ENCODE measurements at regions not wholly inside any gene's neighbourhood (a gene's known extent, or its start where the extent isn't known, plus 50 kb on each side); places are given as distances from the start of the nearest gene placed in this dataset.

DNA sequence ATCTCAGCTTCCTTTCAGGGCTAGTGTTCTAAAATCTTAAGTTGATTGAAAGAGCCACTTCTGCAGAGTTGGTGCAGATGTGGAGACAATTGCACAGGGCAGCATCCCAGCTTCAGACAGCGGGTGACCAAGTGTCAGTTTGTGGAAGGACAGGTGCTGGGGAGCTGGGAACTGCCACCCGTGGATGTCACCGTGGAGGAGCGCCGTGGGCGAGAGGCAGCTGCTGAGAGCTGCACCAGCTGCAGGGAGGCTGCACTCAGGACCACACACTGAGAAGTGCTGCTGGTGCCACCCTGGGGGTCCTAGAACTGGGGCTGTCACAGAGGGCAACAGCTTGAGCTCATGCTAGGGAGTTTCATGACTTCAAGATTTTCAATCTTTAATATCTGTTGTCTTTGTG, 543.0 kb upstream of the FZD8 start:
- peaks cover 5 to 34% (median 26%) of the 10 kb centered on the region in 5 donors for H3K4me1 ChIP-seq (ENCODE audit: control insufficient read depth in 5 of 5, insufficient read depth in 5 of 5, low read length in 5 of 5)
- H3K9me3 ChIP-seq (ENCODE audit: control insufficient read depth in 5 of 5, low read length in 5 of 5), result peaks cover 0 to 2% (median 0%) of the 10 kb centered on the region in 5 donors
- no peak overlapping the region for H3K4me3 ChIP-seq (ENCODE audit: low read depth in 1 of 5, low read length in 5 of 5)
- H3K27me3 ChIP-seq (ENCODE audit: control insufficient read depth in 5 of 5, insufficient read depth in 4 of 5, low read length in 5 of 5), result no peaks in the 10 kb centered on the region
- H3K27ac ChIP-seq (ENCODE audit: low read depth, low read length), result no peak overlapping the region
- H3K36me3 ChIP-seq (ENCODE audit: control insufficient read depth in 5 of 5, insufficient read depth in 5 of 5, low read length in 5 of 5), result no peaks in the 10 kb centered on the region
- H3K9ac ChIP-seq (ENCODE audit: low read length in 5 of 5), result no peak overlapping the region

DNA sequence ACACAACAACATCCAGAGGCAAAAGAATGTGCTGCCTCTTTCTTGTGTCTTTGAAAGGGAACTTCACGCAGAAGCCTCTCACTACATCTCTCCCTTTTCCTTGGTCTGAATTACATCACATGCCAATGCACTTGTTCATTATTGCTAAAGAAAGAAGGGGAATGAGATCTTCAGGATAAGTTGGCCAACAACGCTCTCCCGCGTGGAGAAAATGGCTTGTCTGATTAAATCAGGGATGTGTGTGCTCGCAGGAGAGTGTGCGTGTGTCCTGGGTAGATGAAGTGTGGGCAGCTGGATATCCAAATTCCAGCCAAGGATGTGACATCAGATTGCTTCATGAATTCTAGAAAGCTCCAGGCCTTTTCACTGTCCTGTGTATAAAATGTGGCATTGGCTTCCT, 541.6 kb upstream of the FZD8 start:
- no peaks in the 10 kb centered on the region for H3K36me3 ChIP-seq (ENCODE audit: control insufficient read depth in 5 of 5, insufficient read depth in 5 of 5, low read length in 5 of 5)
- H3K9ac ChIP-seq (ENCODE audit: low read length in 5 of 5), result no peak overlapping the region
- peaks cover 5 to 34% (median 26%) of the 10 kb centered on the region in 5 donors for H3K4me1 ChIP-seq (ENCODE audit: control insufficient read depth in 5 of 5, insufficient read depth in 5 of 5, low read length in 5 of 5)
- H3K9me3 ChIP-seq (ENCODE audit: control insufficient read depth in 5 of 5, low read length in 5 of 5), result peaks cover 0 to 8% (median 6%) of the 10 kb centered on the region in 5 donors
- H3K27me3 ChIP-seq (ENCODE audit: control insufficient read depth in 5 of 5, insufficient read depth in 4 of 5, low read length in 5 of 5), result no peaks in the 10 kb centered on the region
- no peak overlapping the region for H3K4me3 ChIP-seq (ENCODE audit: low read depth in 1 of 5, low read length in 5 of 5)
- no peak overlapping the region for H3K27ac ChIP-seq (ENCODE audit: low read depth, low read length)

DNA sequence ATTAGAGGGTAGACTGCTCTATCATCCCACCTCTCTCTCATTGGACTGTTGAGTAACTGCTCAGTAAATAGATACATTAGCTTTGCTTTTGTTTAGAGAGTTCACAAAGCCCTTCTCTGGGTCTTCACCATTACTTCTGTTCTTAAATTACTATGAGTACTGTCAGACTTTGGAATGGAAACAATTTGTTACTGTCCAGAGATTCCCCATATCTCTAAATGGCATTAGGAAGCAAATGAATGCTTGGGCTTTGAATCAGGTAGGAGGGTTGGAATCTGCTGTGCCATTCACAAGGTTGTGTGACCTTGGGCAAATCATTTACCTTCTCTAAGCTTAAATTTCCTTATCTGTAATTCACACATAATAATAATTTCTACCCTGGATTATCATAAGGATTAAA, 541.0 kb upstream of the FZD8 start:
- peaks cover 5 to 29% (median 24%) of the 10 kb centered on the region in 5 donors for H3K4me1 ChIP-seq (ENCODE audit: control insufficient read depth in 5 of 5, insufficient read depth in 5 of 5, low read length in 5 of 5)
- H3K36me3 ChIP-seq (ENCODE audit: control insufficient read depth in 5 of 5, insufficient read depth in 5 of 5, low read length in 5 of 5), result no peaks in the 10 kb centered on the region
- H3K27me3 ChIP-seq (ENCODE audit: control insufficient read depth in 5 of 5, insufficient read depth in 4 of 5, low read length in 5 of 5), result no peaks in the 10 kb centered on the region
- H3K27ac ChIP-seq (ENCODE audit: low read depth, low read length), result peak overlapping the region; percentile 69
- no peak overlapping the region for H3K4me3 ChIP-seq (ENCODE audit: low read depth in 1 of 5, low read length in 5 of 5)
- peak overlapping the region in 1 of 5 donors; percentile 49 for H3K9ac ChIP-seq (ENCODE audit: low read length in 5 of 5)
- peaks cover 0 to 8% (median 6%) of the 10 kb centered on the region in 5 donors for H3K9me3 ChIP-seq (ENCODE audit: control insufficient read depth in 5 of 5, low read length in 5 of 5)

DNA sequence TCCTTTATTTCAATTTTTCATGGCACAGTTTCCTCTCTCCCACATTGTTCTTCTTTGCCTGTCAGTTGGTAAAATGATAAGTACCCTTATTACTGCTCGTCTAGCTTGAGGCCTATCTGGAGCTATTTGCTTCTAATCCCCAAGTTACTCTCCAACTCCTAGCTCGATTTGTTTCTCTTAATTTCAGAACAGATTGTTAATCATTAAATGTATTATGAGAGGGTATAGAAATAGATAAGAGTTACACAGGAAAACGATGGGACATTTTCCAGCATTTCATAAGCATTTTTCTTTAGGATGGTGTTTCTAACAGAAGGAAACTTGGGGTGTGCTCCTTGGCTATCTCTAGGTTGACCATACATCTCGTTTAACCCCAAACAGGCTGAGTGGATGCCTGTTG, 540.5 kb upstream of the FZD8 start:
- H3K27ac ChIP-seq (ENCODE audit: low read depth, low read length), result peak overlapping the region; percentile 69
- H3K4me1 ChIP-seq (ENCODE audit: control insufficient read depth in 5 of 5, insufficient read depth in 5 of 5, low read length in 5 of 5), result peaks cover 5 to 24% (median 21%) of the 10 kb centered on the region in 5 donors
- no peak overlapping the region for H3K4me3 ChIP-seq (ENCODE audit: low read depth in 1 of 5, low read length in 5 of 5)
- H3K36me3 ChIP-seq (ENCODE audit: control insufficient read depth in 5 of 5, insufficient read depth in 5 of 5, low read length in 5 of 5), result no peaks in the 10 kb centered on the region
- H3K27me3 ChIP-seq (ENCODE audit: control insufficient read depth in 5 of 5, insufficient read depth in 4 of 5, low read length in 5 of 5), result no peaks in the 10 kb centered on the region
- peaks cover 0 to 8% (median 6%) of the 10 kb centered on the region in 5 donors for H3K9me3 ChIP-seq (ENCODE audit: control insufficient read depth in 5 of 5, low read length in 5 of 5)
- peak overlapping the region in 3 of 5 donors; percentile 49 to 64 (median 62) for H3K9ac ChIP-seq (ENCODE audit: low read length in 5 of 5)

DNA sequence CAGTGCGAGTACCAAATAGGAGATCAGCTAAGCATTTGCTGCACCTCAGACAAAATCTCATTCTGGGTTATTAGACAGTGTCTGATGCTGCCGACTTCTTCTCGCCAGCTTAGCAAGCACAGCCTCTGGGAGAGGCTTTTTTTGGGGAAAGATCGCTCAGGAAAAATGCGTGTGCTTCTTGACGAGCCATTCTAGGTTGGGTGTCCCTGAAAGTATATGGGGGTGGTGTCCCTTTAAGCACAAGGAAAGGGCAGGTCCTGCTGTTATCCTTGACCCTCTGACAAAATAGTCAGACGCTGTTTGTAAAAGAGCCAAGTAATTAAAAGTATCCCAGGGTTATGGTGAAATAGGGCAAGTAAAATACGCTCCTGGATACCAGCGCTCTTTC, 540.1 kb upstream of the FZD8 start:
- H3K9ac ChIP-seq (ENCODE audit: low read length in 5 of 5), result peak overlapping the region in 4 of 5 donors; percentile 53 to 73 (median 63)
- H3K9me3 ChIP-seq (ENCODE audit: control insufficient read depth in 5 of 5, low read length in 5 of 5), result peaks cover 0 to 8% (median 6%) of the 10 kb centered on the region in 5 donors
- no peaks in the 10 kb centered on the region for H3K27me3 ChIP-seq (ENCODE audit: control insufficient read depth in 5 of 5, insufficient read depth in 4 of 5, low read length in 5 of 5)
- peaks cover 5 to 22% (median 20%) of the 10 kb centered on the region in 5 donors for H3K4me1 ChIP-seq (ENCODE audit: control insufficient read depth in 5 of 5, insufficient read depth in 5 of 5, low read length in 5 of 5)
- peak overlapping the region in 1 of 5 donors; percentile 49 for H3K4me3 ChIP-seq (ENCODE audit: low read depth in 1 of 5, low read length in 5 of 5)
- peak overlapping the region; percentile 69 for H3K27ac ChIP-seq (ENCODE audit: low read depth, low read length)
- H3K36me3 ChIP-seq (ENCODE audit: control insufficient read depth in 5 of 5, insufficient read depth in 5 of 5, low read length in 5 of 5), result no peaks in the 10 kb centered on the region

DNA sequence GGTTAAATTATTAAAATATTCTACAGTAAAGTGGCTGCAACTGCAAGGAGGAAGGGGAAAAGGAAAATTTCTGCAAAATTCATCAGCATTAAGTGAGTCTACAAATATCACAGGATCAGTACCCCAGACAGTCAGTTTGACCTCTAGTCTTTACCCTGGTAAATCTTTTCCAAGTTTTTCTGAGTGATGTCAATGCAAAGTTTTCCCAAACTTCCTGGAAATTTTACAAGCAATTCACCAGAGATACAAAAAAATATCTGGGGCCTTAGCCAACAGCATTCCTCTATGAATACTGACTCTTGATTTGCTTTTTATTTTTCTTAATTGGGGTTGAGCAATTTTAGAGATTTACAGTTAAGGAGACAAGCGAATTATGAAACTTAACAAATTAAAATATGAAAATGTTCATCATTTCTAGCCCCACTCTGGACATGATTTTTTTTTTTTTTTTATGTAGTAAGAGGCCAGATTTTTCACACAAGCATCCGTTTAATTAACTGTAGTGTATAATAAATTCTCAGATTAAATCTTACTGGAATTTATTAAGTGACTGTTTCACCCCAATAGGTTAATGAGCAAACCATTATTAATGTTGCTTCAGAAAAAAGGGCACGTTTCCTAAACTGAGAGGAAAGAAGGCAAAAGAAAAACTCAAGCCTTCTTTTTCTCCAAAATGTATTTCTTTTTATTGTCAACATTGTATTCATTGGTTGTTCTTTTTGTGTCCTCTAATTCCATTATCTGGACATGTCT, 539.5 kb upstream of the FZD8 start:
- Histone ChIP-seq H3K9me3 (ENCODE audit: control insufficient read depth in 5 of 5, low read length in 5 of 5) (peaks cover 0 to 8% (median 6%) of the 10 kb centered on the region in 5 donors), H3K27me3 (ENCODE audit: control insufficient read depth in 5 of 5, insufficient read depth in 4 of 5, low read length in 5 of 5) (no peaks in the 10 kb centered on the region), H3K27ac (ENCODE audit: low read depth, low read length) (peak overlapping the region; percentile 69), H3K4me1 (ENCODE audit: control insufficient read depth in 5 of 5, insufficient read depth in 5 of 5, low read length in 5 of 5) (peaks cover 7 to 21% (median 18%) of the 10 kb centered on the region in 5 donors), H3K9ac (ENCODE audit: low read length in 5 of 5) (peak overlapping the region in 3 of 5 donors; percentile 62 to 73 (median 64)), H3K36me3 (ENCODE audit: control insufficient read depth in 5 of 5, insufficient read depth in 5 of 5, low read length in 5 of 5) (no peaks in the 10 kb centered on the region), H3K4me3 (ENCODE audit: low read depth in 1 of 5, low read length in 5 of 5) (no peak overlapping the region)

DNA sequence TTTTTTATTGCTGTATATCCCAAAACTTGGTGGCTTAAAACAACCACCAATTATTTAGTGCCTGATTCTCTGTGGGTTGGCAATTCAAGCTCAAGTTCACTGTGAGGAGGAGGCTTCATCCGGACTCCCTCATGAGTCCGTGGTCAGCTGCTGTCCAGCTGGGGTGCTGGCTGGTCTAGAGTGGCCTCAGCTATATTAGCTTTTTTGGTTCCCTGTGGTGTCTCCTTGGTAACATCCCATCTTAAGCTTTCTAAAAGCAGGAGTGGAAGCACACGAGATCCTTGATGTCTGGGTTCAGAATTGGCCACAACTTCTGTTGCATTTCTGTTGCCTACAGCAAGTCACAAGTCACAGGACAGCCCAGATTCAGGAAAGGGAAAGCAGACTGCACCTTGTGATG, 536.5 kb upstream of the FZD8 start:
- Histone ChIP-seq H3K27me3 (ENCODE audit: control insufficient read depth in 5 of 5, insufficient read depth in 4 of 5, low read length in 5 of 5) (no peaks in the 10 kb centered on the region), H3K4me1 (ENCODE audit: control insufficient read depth in 5 of 5, insufficient read depth in 5 of 5, low read length in 5 of 5) (peaks cover 7 to 24% (median 18%) of the 10 kb centered on the region in 5 donors), H3K27ac (ENCODE audit: low read depth, low read length) (no peak overlapping the region), H3K4me3 (ENCODE audit: low read depth in 1 of 5, low read length in 5 of 5) (no peak overlapping the region), H3K9me3 (ENCODE audit: control insufficient read depth in 5 of 5, low read length in 5 of 5) (peaks cover 0 to 12% (median 6%) of the 10 kb centered on the region in 5 donors), H3K9ac (ENCODE audit: low read length in 5 of 5) (no peak overlapping the region), H3K36me3 (ENCODE audit: control insufficient read depth in 5 of 5, insufficient read depth in 5 of 5, low read length in 5 of 5) (no peaks in the 10 kb centered on the region)

DNA sequence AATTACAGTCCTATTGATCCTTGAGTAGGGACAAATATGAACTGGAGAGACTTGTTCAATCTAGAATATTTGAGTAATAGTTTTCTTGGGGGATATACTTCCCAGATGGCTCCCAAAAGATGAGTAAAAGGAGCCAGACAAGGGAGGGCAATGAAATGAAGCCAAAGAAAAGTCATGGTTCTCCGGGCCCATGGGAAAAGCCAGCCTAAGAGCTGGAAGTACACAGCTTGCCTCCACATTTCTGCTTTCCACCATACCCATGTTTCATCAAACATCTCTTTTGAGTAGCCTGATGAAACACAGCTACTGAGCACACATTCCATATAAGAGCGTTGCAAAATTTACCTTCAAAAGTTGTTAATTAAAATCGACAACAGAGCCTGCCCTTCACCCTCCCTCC, 535.0 kb upstream of the FZD8 start:
- Histone ChIP-seq H3K36me3 (ENCODE audit: control insufficient read depth in 5 of 5, insufficient read depth in 5 of 5, low read length in 5 of 5) (no peaks in the 10 kb centered on the region), H3K9ac (ENCODE audit: low read length in 5 of 5) (no peak overlapping the region), H3K27ac (ENCODE audit: low read depth, low read length) (no peak overlapping the region), H3K9me3 (ENCODE audit: control insufficient read depth in 5 of 5, low read length in 5 of 5) (peaks cover 0 to 12% (median 6%) of the 10 kb centered on the region in 5 donors), H3K4me3 (ENCODE audit: low read depth in 1 of 5, low read length in 5 of 5) (no peak overlapping the region), H3K27me3 (ENCODE audit: control insufficient read depth in 5 of 5, insufficient read depth in 4 of 5, low read length in 5 of 5) (no peaks in the 10 kb centered on the region), H3K4me1 (ENCODE audit: control insufficient read depth in 5 of 5, insufficient read depth in 5 of 5, low read length in 5 of 5) (peaks cover 11 to 29% (median 16%) of the 10 kb centered on the region in 5 donors)

DNA sequence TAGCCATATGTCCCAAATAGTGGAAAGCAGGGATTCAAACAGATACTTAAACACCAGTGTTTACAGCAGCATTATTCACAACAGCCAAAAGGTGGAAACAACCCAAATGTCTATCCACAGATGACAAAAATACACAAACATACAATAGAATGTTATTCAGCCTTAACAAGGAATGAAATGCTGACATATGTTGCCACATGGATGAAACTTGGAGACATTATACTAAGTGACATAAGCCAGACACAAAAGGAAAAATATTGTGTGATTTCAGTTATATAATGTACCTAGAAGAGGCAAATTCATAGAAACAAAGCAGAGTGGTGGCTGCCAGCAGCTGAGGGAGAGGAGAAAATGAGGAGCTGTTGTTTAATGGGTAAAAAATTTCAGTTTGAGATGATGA, 533.9 kb upstream of the FZD8 start:
- Histone ChIP-seq H3K27ac (ENCODE audit: low read depth, low read length) (no peak overlapping the region), H3K36me3 (ENCODE audit: control insufficient read depth in 5 of 5, insufficient read depth in 5 of 5, low read length in 5 of 5) (no peaks in the 10 kb centered on the region), H3K4me1 (ENCODE audit: control insufficient read depth in 5 of 5, insufficient read depth in 5 of 5, low read length in 5 of 5) (peaks cover 12 to 30% (median 23%) of the 10 kb centered on the region in 5 donors), H3K4me3 (ENCODE audit: low read depth in 1 of 5, low read length in 5 of 5) (no peak overlapping the region), H3K9ac (ENCODE audit: low read length in 5 of 5) (no peak overlapping the region), H3K9me3 (ENCODE audit: control insufficient read depth in 5 of 5, low read length in 5 of 5) (peaks cover 0 to 12% (median 6%) of the 10 kb centered on the region in 5 donors), H3K27me3 (ENCODE audit: control insufficient read depth in 5 of 5, insufficient read depth in 4 of 5, low read length in 5 of 5) (no peaks in the 10 kb centered on the region)

DNA sequence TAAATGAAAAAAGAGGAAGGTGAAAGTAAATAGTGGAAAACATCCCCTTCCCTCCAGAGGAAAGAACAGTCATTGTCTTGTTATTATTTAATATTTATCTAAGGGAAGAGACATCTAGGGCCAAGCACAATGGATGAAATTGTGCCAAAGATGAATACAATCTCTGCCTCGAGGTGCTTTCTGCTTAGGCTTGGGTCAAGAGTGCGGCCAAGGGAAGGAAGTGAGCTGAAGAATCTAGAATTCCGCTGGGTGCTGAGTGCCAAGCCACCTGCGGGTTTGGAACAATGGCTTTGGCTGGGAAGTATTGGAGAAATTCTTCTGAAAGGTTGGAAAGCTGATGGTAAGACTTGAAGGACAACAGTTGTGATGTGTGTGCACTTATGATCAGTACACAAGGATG, 531.3 kb upstream of the FZD8 start:
- H3K9me3 ChIP-seq (ENCODE audit: control insufficient read depth in 5 of 5, low read length in 5 of 5), result peaks cover 0 to 3% (median 0%) of the 10 kb centered on the region in 5 donors
- H3K27me3 ChIP-seq (ENCODE audit: control insufficient read depth in 5 of 5, insufficient read depth in 4 of 5, low read length in 5 of 5), result no peaks in the 10 kb centered on the region
- no peaks in the 10 kb centered on the region for H3K36me3 ChIP-seq (ENCODE audit: control insufficient read depth in 5 of 5, insufficient read depth in 5 of 5, low read length in 5 of 5)
- H3K9ac ChIP-seq (ENCODE audit: low read length in 5 of 5), result no peak overlapping the region
- H3K27ac ChIP-seq (ENCODE audit: low read depth, low read length), result no peak overlapping the region
- H3K4me3 ChIP-seq (ENCODE audit: low read depth in 1 of 5, low read length in 5 of 5), result no peak overlapping the region
- H3K4me1 ChIP-seq (ENCODE audit: control insufficient read depth in 5 of 5, insufficient read depth in 5 of 5, low read length in 5 of 5), result peaks cover 12 to 31% (median 23%) of the 10 kb centered on the region in 5 donors

Data from subcutaneous abdominal adipose tissue (tissue), 5 donors.